OCI-LY1 (cell line): ENCODE measurements at regions not wholly inside any gene's neighbourhood (a gene's known extent, or its start where the extent isn't known, plus 50 kb on each side); places are given as distances from the start of the nearest gene placed in this dataset.
"Not testable (repeated sequence)": the region's sequence is repeated elsewhere in the genome, so short reads cannot be mapped to it uniquely, and the experiment has no call there.

ENCODE experiments used
- H2AFZ ChIP-seq: fragments of 200-600 bp; sonication (generic), shearing (Covaris generic); 2 replicates; pipeline ENCODE4 v1.6.0; 2014; ENCODE audit warnings: antibody characterized with exemption, mild to moderate bottlenecking, low read length
- H3F3A ChIP-seq: fragments of 200-600 bp; sonication (generic), shearing (Covaris generic); 2 replicates; pipeline ENCODE4 v1.6.0; 2014; ENCODE audit warnings: mild to moderate bottlenecking, antibody characterized with exemption, low read length, moderate library complexity; ENCODE audit not compliant: insufficient read depth
- H3K27ac ChIP-seq: fragments of 200-600 bp; sonication (generic); 2 replicates; pipeline ENCODE4 v1.5.1; 2014; ENCODE audit warnings: low read length, mixed run types, mild to moderate bottlenecking, low read depth; ENCODE audit not compliant: poor library complexity, severe bottlenecking
- H3K27me3 ChIP-seq: fragments of 200-600 bp; sonication (generic); 2 replicates; pipeline ENCODE4 v1.6.0; 2014; ENCODE audit warnings: antibody characterized with exemption, mild to moderate bottlenecking, low read length, moderate library complexity; ENCODE audit not compliant: insufficient read depth
- H3K36me3 ChIP-seq: fragments of 200-600 bp; sonication (generic); 2 replicates; pipeline ENCODE4 v1.6.1; 2014; ENCODE audit warnings: mild to moderate bottlenecking, antibody characterized with exemption, low read length, moderate library complexity, mixed read lengths; ENCODE audit not compliant: insufficient read depth
- H3K4me1 ChIP-seq: fragments of 200-600 bp; sonication (generic); 2 replicates; pipeline ENCODE4 v1.5.1; 2014; ENCODE audit warnings: mild to moderate bottlenecking, low read length, moderate library complexity; ENCODE audit not compliant: insufficient read depth, severe bottlenecking
- H3K4me2 ChIP-seq: fragments of 200-600 bp; sonication (generic), shearing (Covaris generic); 2 replicates; pipeline ENCODE4 v1.6.1; 2014; ENCODE audit warnings: low read length
- H3K4me3 ChIP-seq: fragments of 200-600 bp; sonication (generic); 2 replicates; pipeline ENCODE4 v1.5.1; 2014; ENCODE audit warnings: low read length, low read depth, mild to moderate bottlenecking, mixed read lengths; ENCODE audit not compliant: poor library complexity, severe bottlenecking
- H3K79me2 ChIP-seq: fragments of 200-600 bp; shearing (Covaris generic); 2 replicates; pipeline ENCODE4 v1.6.1; 2016; ENCODE audit warnings: mixed run types, low read length, mixed read lengths; ENCODE audit not compliant: insufficient read depth
- H3K9ac ChIP-seq: fragments of 200-600 bp; sonication (generic), shearing (Covaris generic); 2 replicates; pipeline ENCODE4 v1.6.1; 2014; ENCODE audit warnings: mild to moderate bottlenecking, low read length, mixed read lengths
- H3K9me2 ChIP-seq: fragments of 200-600 bp; sonication (generic), shearing (Covaris generic); 2 replicates; pipeline ENCODE4 v1.6.1; 2014; ENCODE audit warnings: low read depth, mild to moderate bottlenecking, low read length, mixed read lengths
- H3K9me3 ChIP-seq: fragments of 200-600 bp; shearing (Covaris generic); 2 replicates; pipeline ENCODE4 v1.6.1; 2014; ENCODE audit warnings: low read length, mixed read lengths
- H4K20me1 ChIP-seq: fragments of 200-600 bp; sonication (generic), shearing (Covaris generic); 2 replicates; pipeline ENCODE4 v1.6.0; 2016; ENCODE audit warnings: mild to moderate bottlenecking, low read length; ENCODE audit not compliant: insufficient read depth
- CTCF ChIP-seq: fragments of 200-600 bp; sonication (generic), shearing (Covaris generic); IDR thresholded peaks from 2 replicates; pipeline ENCODE4 v1.5.1; 2017; ENCODE audit warnings: mild to moderate bottlenecking, antibody characterized with exemption, low read length, moderate library complexity, mixed read lengths
- EZH2 ChIP-seq: fragments of 200-600 bp; sonication (generic), shearing (Covaris generic); IDR thresholded peaks from 2 replicates; pipeline ENCODE4 v1.8.0; 2017; ENCODE audit warnings: borderline replicate concordance, mixed run types, mild to moderate bottlenecking, antibody characterized with exemption, low read length, moderate library complexity, mixed read lengths

- Histone ChIP-seq H4K20me1 (no peaks in the 10 kb centered on the region), H3K4me1 (no peaks in the 10 kb centered on the region), H3K79me2 (no peaks in the 10 kb centered on the region), H3K4me3 (no peak overlapping the region), H3F3A (no peaks in the 10 kb centered on the region), H3K4me2 (no peak overlapping the region), H3K36me3 (no peaks in the 10 kb centered on the region), H3K27ac (no peak overlapping the region), H3K9ac (no peak overlapping the region), H2AFZ (no peak overlapping the region), H3K9me2 (no peaks in the 10 kb centered on the region), H3K9me3 (no peaks in the 10 kb centered on the region), H3K27me3 (no peaks in the 10 kb centered on the region)
- no peak for TF ChIP-seq CTCF
- no peak for TF ChIP-seq EZH2
These were observed 698.8 kb downstream of the CDH9 start for GRCh38 chr5:26339576-26339975.

GRCh38 chr5:26329562-26330189, 708.7 kb downstream of the CDH9 start:
- Histone ChIP-seq H3K4me3 (no peak overlapping the region), H3K27ac (no peak overlapping the region), H3K36me3 (no peaks in the 10 kb centered on the region), H2AFZ (no peak overlapping the region), H3F3A (no peaks in the 10 kb centered on the region), H3K79me2 (no peaks in the 10 kb centered on the region), H3K27me3 (no peaks in the 10 kb centered on the region), H4K20me1 (no peaks in the 10 kb centered on the region), H3K4me2 (no peak overlapping the region), H3K9ac (no peak overlapping the region), H3K9me3 (no peaks in the 10 kb centered on the region), H3K4me1 (peaks cover 9% of the 10 kb centered on the region), H3K9me2 (no peaks in the 10 kb centered on the region)
- peak; percentile 9; the same call in 1 of the 2 replicates for TF ChIP-seq CTCF
- TF ChIP-seq EZH2 = no peak

DNA sequence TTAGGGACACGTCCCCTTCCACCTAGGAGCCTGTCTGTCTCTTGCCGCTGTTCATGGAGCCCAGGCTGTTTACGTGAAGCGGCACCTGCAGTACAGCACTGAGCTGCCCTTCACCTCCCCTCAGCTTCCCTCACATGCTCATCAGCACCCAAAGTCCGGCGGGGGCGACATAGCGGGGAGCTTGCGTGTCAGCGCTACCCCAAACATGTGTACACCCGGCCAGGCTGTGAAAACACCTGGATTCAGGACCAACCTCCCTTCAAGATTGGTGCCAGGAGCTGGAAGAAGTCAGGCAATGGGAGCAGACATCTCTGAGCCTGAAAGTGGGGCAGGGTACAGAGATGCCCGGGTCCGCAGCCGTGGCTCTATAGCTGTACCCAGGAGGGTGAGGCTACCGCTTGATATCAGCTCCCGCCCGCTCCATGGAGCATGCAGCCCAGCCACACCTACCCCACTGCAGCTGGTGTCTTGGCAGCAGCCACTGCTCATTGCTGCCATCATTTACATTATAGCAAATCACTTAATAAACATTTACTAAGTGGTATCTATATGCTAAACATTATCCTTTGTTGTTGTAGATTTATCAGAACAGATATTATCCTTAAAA, 712.1 kb downstream of the CDH9 start:
- H3F3A ChIP-seq = no peaks in the 10 kb centered on the region
- H3K27me3 ChIP-seq = no peaks in the 10 kb centered on the region
- no peaks in the 10 kb centered on the region for H3K79me2 ChIP-seq
- H3K4me2 ChIP-seq = no peak overlapping the region
- no peak overlapping the region for H3K9ac ChIP-seq
- H3K4me1 ChIP-seq = peaks cover 9% of the 10 kb centered on the region
- H3K9me2 ChIP-seq = no peaks in the 10 kb centered on the region
- no peak overlapping the region for H3K4me3 ChIP-seq
- no peaks in the 10 kb centered on the region for H3K36me3 ChIP-seq
- H2AFZ ChIP-seq = no peak overlapping the region
- H3K9me3 ChIP-seq = no peaks in the 10 kb centered on the region
- no peaks in the 10 kb centered on the region for H4K20me1 ChIP-seq
- H3K27ac ChIP-seq = no peak overlapping the region
- no peak for TF ChIP-seq EZH2
- TF ChIP-seq CTCF = no peak

GRCh38 chr5:26325432-26325831, 713.0 kb downstream of the CDH9 start:
- not testable (repeated sequence) for H3K36me3 ChIP-seq, H3K4me1 ChIP-seq, H3F3A ChIP-seq, H3K79me2 ChIP-seq, H3K27me3 ChIP-seq, H3K9ac ChIP-seq, H3K9me2 ChIP-seq, H2AFZ ChIP-seq, H3K27ac ChIP-seq, H3K9me3 ChIP-seq, H4K20me1 ChIP-seq, H3K4me2 ChIP-seq
- peak overlapping the region; percentile 10 for H3K4me3 ChIP-seq

DNA sequence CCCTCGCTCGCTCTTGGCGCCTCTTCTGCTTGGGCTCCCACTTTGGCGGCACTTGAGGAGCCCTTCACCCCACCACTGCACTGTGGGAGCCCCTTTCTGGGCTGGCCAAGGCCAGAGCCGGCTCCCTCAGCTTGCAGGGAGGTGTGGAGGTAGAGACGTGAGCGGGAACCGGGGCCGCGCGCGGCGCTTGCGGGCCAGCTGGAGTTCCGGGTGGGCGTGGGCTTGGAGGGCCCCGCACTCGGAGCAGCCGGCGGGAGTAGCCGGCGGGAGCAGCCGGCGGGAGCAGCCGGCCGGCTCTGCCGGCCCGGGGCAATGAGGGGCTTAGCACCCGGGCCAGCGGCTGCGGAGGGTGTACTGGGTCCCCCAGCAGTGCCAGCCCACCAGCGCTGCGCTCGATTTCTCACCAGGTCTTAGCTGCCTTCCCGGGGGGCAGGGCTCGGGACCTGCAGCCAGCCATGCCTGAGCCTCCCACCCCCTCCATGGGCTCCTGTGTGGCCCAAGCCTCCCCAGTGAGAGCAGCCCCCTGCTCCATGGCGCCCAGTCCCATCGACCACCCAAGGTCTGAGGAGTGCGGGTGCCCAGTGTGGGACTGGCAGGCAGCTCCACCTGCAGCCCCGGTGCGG, 714.0 kb downstream of the CDH9 start:
- not testable (repeated sequence) for H4K20me1 ChIP-seq, H3K9me2 ChIP-seq, H3K27me3 ChIP-seq, H3K4me1 ChIP-seq, H2AFZ ChIP-seq, H3K27ac ChIP-seq, H3K4me3 ChIP-seq, H3K36me3 ChIP-seq, H3K4me2 ChIP-seq, H3F3A ChIP-seq, H3K79me2 ChIP-seq, H3K9ac ChIP-seq, H3K9me3 ChIP-seq
